ENCODE measurements at regions not wholly inside any gene's neighbourhood (a gene's known extent, or its start where the extent isn't known, plus 50 kb on each side); places are given as distances from the start of the nearest gene placed in this dataset.

DNA sequence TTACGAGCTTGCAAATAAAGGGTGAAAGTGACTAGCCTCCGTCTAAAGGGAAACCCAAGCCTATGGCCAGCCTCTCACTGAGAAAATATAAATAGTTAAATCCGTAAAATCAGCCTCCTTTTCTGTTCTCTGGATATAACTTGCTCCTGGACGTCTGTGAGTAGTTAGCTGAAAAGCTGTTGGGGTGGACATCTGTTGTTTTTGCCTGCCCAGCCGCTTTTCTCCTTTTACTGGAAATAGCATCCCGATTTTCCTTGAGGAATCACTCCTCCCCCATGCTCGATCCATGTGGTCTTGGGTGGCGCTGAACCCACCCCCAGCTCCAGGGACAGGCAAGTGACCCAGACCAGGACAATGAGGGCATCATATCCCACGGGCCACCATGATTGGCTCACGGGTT lies 291.5 kb upstream of the ZNF507 start:
- H3K27ac Mint-ChIP-seq: no peak overlapping the region
- no peaks in the 10 kb centered on the region for H3K36me3 Mint-ChIP-seq (ENCODE audit: insufficient read depth)
- no peaks in the 10 kb centered on the region for H3K9me3 Mint-ChIP-seq (ENCODE audit: low read depth)
- TF ChIP-seq, protein P1, sequence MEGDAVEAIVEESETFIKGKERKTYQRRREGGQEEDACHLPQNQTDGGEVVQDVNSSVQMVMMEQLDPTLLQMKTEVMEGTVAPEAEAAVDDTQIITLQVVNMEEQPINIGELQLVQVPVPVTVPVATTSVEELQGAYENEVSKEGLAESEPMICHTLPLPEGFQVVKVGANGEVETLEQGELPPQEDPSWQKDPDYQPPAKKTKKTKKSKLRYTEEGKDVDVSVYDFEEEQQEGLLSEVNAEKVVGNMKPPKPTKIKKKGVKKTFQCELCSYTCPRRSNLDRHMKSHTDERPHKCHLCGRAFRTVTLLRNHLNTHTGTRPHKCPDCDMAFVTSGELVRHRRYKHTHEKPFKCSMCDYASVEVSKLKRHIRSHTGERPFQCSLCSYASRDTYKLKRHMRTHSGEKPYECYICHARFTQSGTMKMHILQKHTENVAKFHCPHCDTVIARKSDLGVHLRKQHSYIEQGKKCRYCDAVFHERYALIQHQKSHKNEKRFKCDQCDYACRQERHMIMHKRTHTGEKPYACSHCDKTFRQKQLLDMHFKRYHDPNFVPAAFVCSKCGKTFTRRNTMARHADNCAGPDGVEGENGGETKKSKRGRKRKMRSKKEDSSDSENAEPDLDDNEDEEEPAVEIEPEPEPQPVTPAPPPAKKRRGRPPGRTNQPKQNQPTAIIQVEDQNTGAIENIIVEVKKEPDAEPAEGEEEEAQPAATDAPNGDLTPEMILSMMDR (IDR thresholded peaks at IDR 0.05; ENCODE audit: unreplicated experiment): no peak
- no peaks in the 10 kb centered on the region for H3K4me1 Mint-ChIP-seq (ENCODE audit: low read depth)
- peaks cover 54% of the 10 kb centered on the region for H3K27me3 Mint-ChIP-seq
- no peak for DNase-seq (ENCODE audit: low spot score, unreplicated experiment)
- no peak overlapping the region for H3K4me3 Mint-ChIP-seq (ENCODE audit: low read depth)

DNA sequence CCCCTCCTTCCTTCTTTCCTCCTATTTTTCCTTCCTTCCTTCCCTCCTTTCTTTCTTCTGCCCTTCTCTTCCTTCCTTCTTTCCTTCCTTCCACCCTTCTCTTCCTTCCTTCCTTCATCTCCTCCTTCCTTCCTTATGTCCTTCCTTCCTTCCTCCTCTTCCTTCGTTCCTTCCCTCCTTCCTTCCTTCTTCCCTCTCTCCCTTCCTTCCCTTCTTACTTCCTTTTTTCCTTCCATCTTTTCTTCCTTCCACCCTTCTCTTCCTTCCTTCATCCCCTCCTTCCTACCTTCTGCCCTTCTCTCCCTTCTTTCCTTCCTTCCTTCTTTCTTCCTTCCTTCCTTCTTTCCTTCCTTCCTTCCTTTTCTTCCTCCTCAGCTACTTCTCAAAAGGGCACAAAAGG lies 287.3 kb upstream of the ZNF507 start:
- DNase-seq (ENCODE audit: low spot score, unreplicated experiment): no peak
- Mint-ChIP-seq H3K4me1 (ENCODE audit: low read depth) (no peaks in the 10 kb centered on the region), H3K27me3 (peaks cover 33% of the 10 kb centered on the region), H3K36me3 (ENCODE audit: insufficient read depth) (no peaks in the 10 kb centered on the region), H3K4me3 (ENCODE audit: low read depth) (no peak overlapping the region), H3K27ac (no peak overlapping the region), H3K9me3 (ENCODE audit: low read depth) (no peaks in the 10 kb centered on the region)
- TF ChIP-seq, protein P1 (IDR thresholded peaks at IDR 0.05; ENCODE audit: unreplicated experiment): no peak

DNA sequence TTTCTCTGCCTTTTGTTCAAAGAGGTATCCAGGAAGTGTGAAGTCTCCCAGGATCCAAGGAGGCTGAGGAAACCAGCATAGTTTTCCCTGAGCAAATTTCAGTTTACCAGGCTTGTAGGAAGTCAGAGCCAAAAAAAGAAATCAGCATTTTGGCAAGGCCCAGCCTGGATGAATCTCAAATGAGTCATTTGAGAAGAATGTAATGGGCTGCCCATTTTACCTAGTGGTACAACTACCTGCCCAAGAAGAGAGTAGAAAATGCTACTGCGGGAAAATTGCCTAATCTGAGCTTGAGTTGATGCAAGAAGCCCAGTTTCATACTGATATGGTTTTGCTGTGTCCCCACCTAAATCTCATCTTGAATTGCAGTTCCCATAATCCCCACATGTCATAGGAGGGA lies 284.1 kb upstream of the ZNF507 start:
- no peaks in the 10 kb centered on the region for H3K9me3 Mint-ChIP-seq (ENCODE audit: low read depth)

DNA sequence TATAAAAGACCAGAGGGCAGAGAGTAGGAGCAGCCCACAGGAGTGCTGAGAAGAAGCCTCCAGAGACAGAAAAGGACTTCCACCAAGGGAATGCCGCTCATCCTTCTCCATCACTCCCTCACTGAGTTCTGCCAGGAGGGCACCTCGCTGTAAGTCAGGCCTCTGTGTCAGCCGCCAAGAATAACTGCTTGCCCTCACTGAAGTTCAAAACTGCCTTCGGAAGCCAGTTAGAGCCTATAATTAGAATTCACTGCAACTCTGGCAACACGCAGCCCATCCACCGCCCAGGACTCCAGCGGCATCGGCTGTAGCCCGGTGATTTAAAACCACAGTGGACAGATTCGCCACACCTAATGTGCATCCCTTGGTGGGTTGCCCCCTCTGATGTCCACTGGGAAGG lies 281.8 kb upstream of the ZNF507 start:
- DNase-seq (ENCODE audit: low spot score, unreplicated experiment): no peak
- no peaks in the 10 kb centered on the region for H3K9me3 Mint-ChIP-seq (ENCODE audit: low read depth)
- TF ChIP-seq, protein P1 (IDR thresholded peaks at IDR 0.05; ENCODE audit: unreplicated experiment): no peak
- no peak overlapping the region for H3K27ac Mint-ChIP-seq
- H3K4me3 Mint-ChIP-seq (ENCODE audit: low read depth): no peak overlapping the region
- no peaks in the 10 kb centered on the region for H3K36me3 Mint-ChIP-seq (ENCODE audit: insufficient read depth)
- H3K27me3 Mint-ChIP-seq: peaks cover 5% of the 10 kb centered on the region
- H3K4me1 Mint-ChIP-seq (ENCODE audit: low read depth): peaks cover under 1% of the 10 kb centered on the region

More for the DNA sequence above, 284.1 kb upstream of the ZNF507 start:
- TF ChIP-seq, protein P1 (IDR thresholded peaks at IDR 0.05; ENCODE audit: unreplicated experiment): no peak
- H3K4me1 Mint-ChIP-seq (ENCODE audit: low read depth): no peaks in the 10 kb centered on the region
- DNase-seq (ENCODE audit: low spot score, unreplicated experiment): no peak
- H3K4me3 Mint-ChIP-seq (ENCODE audit: low read depth): no peak overlapping the region
- peaks cover 15% of the 10 kb centered on the region for H3K27me3 Mint-ChIP-seq
- no peak overlapping the region for H3K27ac Mint-ChIP-seq
- H3K36me3 Mint-ChIP-seq (ENCODE audit: insufficient read depth): no peaks in the 10 kb centered on the region

DNA sequence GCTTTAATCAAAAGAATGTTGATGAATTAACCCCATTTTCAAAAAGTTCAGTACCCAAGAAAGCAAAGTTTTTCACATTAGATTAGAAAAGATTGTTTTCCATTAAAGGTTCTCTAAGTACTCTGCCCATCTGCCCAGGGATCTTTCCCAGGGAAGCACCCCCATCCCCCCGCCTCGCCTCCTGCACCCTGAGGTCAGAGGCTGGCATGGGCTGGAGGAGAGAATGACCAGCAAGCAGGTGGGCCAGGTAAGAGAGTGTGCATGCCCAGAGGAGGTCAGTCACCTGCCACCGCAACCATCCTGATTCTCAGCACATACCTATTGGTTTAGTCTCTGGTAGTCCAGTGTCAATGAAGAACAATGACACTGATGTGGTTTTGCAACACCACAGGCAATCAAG lies 279.4 kb upstream of the ZNF507 start:
- no peak overlapping the region for H3K4me3 Mint-ChIP-seq (ENCODE audit: low read depth)
- TF ChIP-seq, protein P1 (IDR thresholded peaks at IDR 0.05; ENCODE audit: unreplicated experiment): no peak
- no peak for DNase-seq (ENCODE audit: low spot score, unreplicated experiment)
- H3K27me3 Mint-ChIP-seq: peaks cover 15% of the 10 kb centered on the region
- H3K36me3 Mint-ChIP-seq (ENCODE audit: insufficient read depth): no peaks in the 10 kb centered on the region
- H3K27ac Mint-ChIP-seq: no peak overlapping the region
- H3K9me3 Mint-ChIP-seq (ENCODE audit: low read depth): no peaks in the 10 kb centered on the region
- H3K4me1 Mint-ChIP-seq (ENCODE audit: low read depth): peaks cover 3% of the 10 kb centered on the region
